Hematopoietic multipotent progenitor cell (in vitro differentiated cells): ENCODE measurements at regions not wholly inside any gene's neighbourhood (a gene's known extent, or its start where the extent isn't known, plus 50 kb on each side); places are given as distances from the start of the nearest gene placed in this dataset. TPM values are rescaled to one million over a fixed set of nuclear protein-coding genes. Genes with fewer than 3 reads are reported as not detected.

Experiments
- small RNA-seq: library from RNA; depleted of rRNA; stranded (forward); fragments of <200 nt; gene quantifications from one replicate; pipeline ENCODE3, GENCODE V24; 2012

Small RNA genes lying in the stretch of these regions (small RNA-seq; reads per million reads assigned to genes)
- gene MIR3680-2: not detected
